HUES6 (cell line): ENCODE measurements at regions not wholly inside any gene's neighbourhood (a gene's known extent, or its start where the extent isn't known, plus 50 kb on each side); places are given as distances from the start of the nearest gene placed in this dataset.

Experiments
- H3K27ac ChIP-seq: 2 replicates; pipeline ENCODE4 v1.7.0; 2013; ENCODE audit warnings: low read depth, mild to moderate bottlenecking, low read length, inconsistent platforms
- H3K27me3 ChIP-seq: 2 replicates; pipeline ENCODE4 v1.6.1; 2013; ENCODE audit warnings: low read length; ENCODE audit not compliant: control insufficient read depth, insufficient read depth
- H3K36me3 ChIP-seq: 2 replicates; pipeline ENCODE4 v1.6.1; 2013; ENCODE audit warnings: low read length; ENCODE audit not compliant: control insufficient read depth, insufficient read depth
- H3K4me1 ChIP-seq: 2 replicates; pipeline ENCODE4 v1.6.1; 2013; ENCODE audit warnings: low read length; ENCODE audit not compliant: control insufficient read depth, insufficient read depth
- H3K4me3 ChIP-seq: 2 replicates; pipeline ENCODE4 v1.5.1; 2013; ENCODE audit warnings: low read depth, low read length
- H3K9ac ChIP-seq: one replicate; pipeline ENCODE4 v1.6.1; 2013; ENCODE audit warnings: mild to moderate bottlenecking, low read length
- H3K9me3 ChIP-seq: 2 replicates; pipeline ENCODE4 v1.6.1; 2013; ENCODE audit warnings: low read depth, low read length; ENCODE audit not compliant: control insufficient read depth, insufficient read depth

- Histone ChIP-seq H3K9ac (no peak overlapping the region), H3K9me3 (no peaks in the 10 kb centered on the region), H3K36me3 (no peaks in the 10 kb centered on the region), H3K27ac (no peak overlapping the region), H3K27me3 (no peaks in the 10 kb centered on the region), H3K4me3 (no peak overlapping the region), H3K4me1 (peaks cover 64% of the 10 kb centered on the region)
Measured at GRCh38 chr13:99722931-99723330, 221.7 kb downstream of the TM9SF2 start.

GRCh38 chr13:99722338-99722818 lies 221.1 kb downstream of the TM9SF2 start:
- Histone ChIP-seq H3K27me3 (no peaks in the 10 kb centered on the region), H3K27ac (no peak overlapping the region), H3K4me3 (no peak overlapping the region), H3K9ac (no peak overlapping the region), H3K9me3 (no peaks in the 10 kb centered on the region), H3K4me1 (peaks cover 60% of the 10 kb centered on the region), H3K36me3 (no peaks in the 10 kb centered on the region)

GRCh38 chr13:99721606-99722337 lies 220.5 kb downstream of the TM9SF2 start:
- Histone ChIP-seq H3K4me3 (no peak overlapping the region), H3K9ac (no peak overlapping the region), H3K27ac (no peak overlapping the region), H3K4me1 (peaks cover 54% of the 10 kb centered on the region), H3K36me3 (no peaks in the 10 kb centered on the region), H3K9me3 (no peaks in the 10 kb centered on the region), H3K27me3 (no peaks in the 10 kb centered on the region)

- Histone ChIP-seq H3K4me3 (no peak overlapping the region), H3K36me3 (no peaks in the 10 kb centered on the region), H3K9me3 (no peaks in the 10 kb centered on the region), H3K27ac (peak overlapping the region; percentile 78), H3K9ac (no peak overlapping the region), H3K4me1 (peaks cover 23% of the 10 kb centered on the region), H3K27me3 (no peaks in the 10 kb centered on the region)
Measured at GRCh38 chr13:99717959-99718674, 216.8 kb downstream of the TM9SF2 start.

GRCh38 chr13:99709134-99709533 lies 207.9 kb downstream of the TM9SF2 start:
- no peaks in the 10 kb centered on the region for H3K27me3 ChIP-seq
- H3K36me3 ChIP-seq: no peaks in the 10 kb centered on the region

GRCh38 chr13:99704390-99704789 lies 203.1 kb downstream of the TM9SF2 start:
- Histone ChIP-seq H3K4me3 (no peak overlapping the region; the same call in 1 of the 2 replicates), H3K27me3 (no peaks in the 10 kb centered on the region), H3K9ac (peak overlapping the region; percentile 54), H3K4me1 (peaks cover 46% of the 10 kb centered on the region), H3K9me3 (no peaks in the 10 kb centered on the region), H3K36me3 (no peaks in the 10 kb centered on the region), H3K27ac (peak overlapping the region; percentile 79)

More at GRCh38 chr13:99709134-99709533, 207.9 kb downstream of the TM9SF2 start:
- Histone ChIP-seq H3K4me1 (peaks cover 29% of the 10 kb centered on the region), H3K4me3 (no peak overlapping the region), H3K27ac (no peak overlapping the region), H3K9ac (no peak overlapping the region), H3K9me3 (no peaks in the 10 kb centered on the region)

GRCh38 chr13:99703908-99704307 lies 202.6 kb downstream of the TM9SF2 start:
- H3K4me1 ChIP-seq: peaks cover 41% of the 10 kb centered on the region
- no peak overlapping the region; the same call in 1 of the 2 replicates for H3K4me3 ChIP-seq
- peak overlapping the region; percentile 54 for H3K9ac ChIP-seq
- H3K36me3 ChIP-seq: no peaks in the 10 kb centered on the region
- peak overlapping the region; percentile 79 for H3K27ac ChIP-seq
- no peaks in the 10 kb centered on the region for H3K9me3 ChIP-seq
- H3K27me3 ChIP-seq: no peaks in the 10 kb centered on the region

- Histone ChIP-seq H3K9ac (peak overlapping the region; percentile 34), H3K36me3 (no peaks in the 10 kb centered on the region), H3K27me3 (no peaks in the 10 kb centered on the region), H3K4me3 (no peak overlapping the region), H3K27ac (peak overlapping the region; percentile 79), H3K4me1 (peaks cover 41% of the 10 kb centered on the region), H3K9me3 (no peaks in the 10 kb centered on the region)
Measured at GRCh38 chr13:99702687-99703319, 201.5 kb downstream of the TM9SF2 start.

GRCh38 chr13:99700468-99700867 lies 199.2 kb downstream of the TM9SF2 start:
- Histone ChIP-seq H3K36me3 (no peaks in the 10 kb centered on the region), H3K27ac (no peak overlapping the region), H3K27me3 (no peaks in the 10 kb centered on the region), H3K4me1 (peaks cover 37% of the 10 kb centered on the region), H3K9ac (no peak overlapping the region), H3K9me3 (no peaks in the 10 kb centered on the region), H3K4me3 (no peak overlapping the region)

- Histone ChIP-seq H3K27me3 (no peaks in the 10 kb centered on the region), H3K4me1 (peaks cover 34% of the 10 kb centered on the region), H3K27ac (no peak overlapping the region), H3K9ac (no peak overlapping the region), H3K9me3 (no peaks in the 10 kb centered on the region), H3K36me3 (no peaks in the 10 kb centered on the region), H3K4me3 (no peak overlapping the region)
Measured at GRCh38 chr13:99698816-99699099, 197.5 kb downstream of the TM9SF2 start.
